ENCODE measurements at regions not wholly inside any gene's neighbourhood (a gene's known extent, or its start where the extent isn't known, plus 50 kb on each side); places are given as distances from the start of the nearest gene placed in this dataset.

- peaks cover 6% of the 10 kb centered on the region for H3K4me1 ChIP-seq (ENCODE audit: insufficient read depth, low read length, poor library complexity, severe bottlenecking)
- no peak overlapping the region for H3K27ac ChIP-seq (ENCODE audit: low read depth, low read length, poor library complexity, severe bottlenecking)
- H4K20me1 ChIP-seq (ENCODE audit: insufficient read depth, low read length) = no peaks in the 10 kb centered on the region
- no peaks in the 10 kb centered on the region for H3K79me2 ChIP-seq (ENCODE audit: insufficient read depth, low read depth, low read length)
- ChIA-PET CTCF (ENCODE audit: unreplicated experiment) (no interaction called here), POLR2A (no interaction called here)
- no peaks in the 10 kb centered on the region for H3K9me2 ChIP-seq (ENCODE audit: insufficient read depth, low read length)
- no peaks in the 10 kb centered on the region for H3K36me3 ChIP-seq (ENCODE audit: insufficient read depth, low read length)
- H3K9me3 ChIP-seq (ENCODE audit: low read length) = no peaks in the 10 kb centered on the region
- no peak overlapping the region for H3K4me2 ChIP-seq (ENCODE audit: low read length)
- DNase-seq (ENCODE audit: low spot score) = no peak
- no TSS peak for BruUV-seq (replicated peaks)
- intact Hi-C loops (cut with micrococcal nuclease; ENCODE audit: unreplicated experiment) = no loop called here
- no peak overlapping the region for H2AFZ ChIP-seq (ENCODE audit: low read length)
- H3K4me3 ChIP-seq (ENCODE audit: low read depth, low read length, poor library complexity, severe bottlenecking) = no peak overlapping the region
- TF ChIP-seq CTCF (conservative IDR thresholded peaks at IDR 0.05; ENCODE audit: low read length) (no peak), EZH2phosphoT487 (IDR thresholded peaks at IDR 0.05; ENCODE audit: borderline replicate concordance, low read depth, low read length) (no peak)
These were observed 111.1 kb downstream of the NAV1 start for GRCh38 chr1:201649761-201650622.

GRCh38 chr1:201650623-201650933 is 111.7 kb downstream of the NAV1 start:
- no TSS peak for BruUV-seq (replicated peaks)
- H3K9me2 ChIP-seq (ENCODE audit: insufficient read depth, low read length) = no peaks in the 10 kb centered on the region
- H3K4me2 ChIP-seq (ENCODE audit: low read length) = no peak overlapping the region
- DNase-seq (ENCODE audit: low spot score) = no peak
- CTCF ChIA-PET (ENCODE audit: unreplicated experiment) = no interaction called here
- peaks cover 6% of the 10 kb centered on the region for H3K4me1 ChIP-seq (ENCODE audit: insufficient read depth, low read length, poor library complexity, severe bottlenecking)
- intact Hi-C loops (cut with micrococcal nuclease; ENCODE audit: unreplicated experiment) = no loop called here
- H3K79me2 ChIP-seq (ENCODE audit: insufficient read depth, low read depth, low read length) = no peaks in the 10 kb centered on the region
- no peaks in the 10 kb centered on the region for H3K36me3 ChIP-seq (ENCODE audit: insufficient read depth, low read length)
- no peak overlapping the region for H2AFZ ChIP-seq (ENCODE audit: low read length)
- no peaks in the 10 kb centered on the region for H4K20me1 ChIP-seq (ENCODE audit: insufficient read depth, low read length)
- H3K4me3 ChIP-seq (ENCODE audit: low read depth, low read length, poor library complexity, severe bottlenecking) = no peak overlapping the region
- POLR2A ChIA-PET = interaction anchor here (1.1 kb wide), 1 partner anchor 14 kb away, joined by 4 read pairs; no protein-coding TSS in a partner anchor
- no peak overlapping the region for H3K27ac ChIP-seq (ENCODE audit: low read depth, low read length, poor library complexity, severe bottlenecking)
- TF ChIP-seq CTCF (conservative IDR thresholded peaks at IDR 0.05; ENCODE audit: low read length) (no peak), EZH2phosphoT487 (IDR thresholded peaks at IDR 0.05; ENCODE audit: borderline replicate concordance, low read depth, low read length) (no peak)
- H3K9me3 ChIP-seq (ENCODE audit: low read length) = no peaks in the 10 kb centered on the region

DNA sequence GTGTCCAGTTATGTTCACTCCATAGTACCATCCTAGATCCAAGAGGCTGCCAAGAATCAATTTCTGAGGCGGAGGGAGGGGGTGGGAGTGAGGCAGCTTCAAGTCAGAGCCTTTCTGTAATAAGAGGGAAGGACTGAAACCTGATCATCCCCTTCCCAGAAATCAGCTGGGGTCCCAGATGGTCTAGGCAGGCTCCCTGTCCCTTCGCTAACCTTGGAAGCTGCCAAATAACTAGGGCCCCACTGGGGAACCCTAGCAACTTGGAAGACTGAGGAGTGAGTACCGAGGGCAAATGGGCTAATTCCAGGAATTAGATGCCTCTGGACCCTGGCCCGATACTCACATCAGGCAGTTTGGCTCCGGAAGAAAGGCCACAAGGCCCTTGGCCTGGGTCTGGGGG is 113.3 kb downstream of the NAV1 start:
- CTCF ChIA-PET (ENCODE audit: unreplicated experiment) = no interaction called here
- no peak for DNase-seq (ENCODE audit: low spot score)
- intact Hi-C loops (cut with micrococcal nuclease; ENCODE audit: unreplicated experiment) = no loop called here

More for the DNA sequence above, 113.3 kb downstream of the NAV1 start:
- Histone ChIP-seq H3K9me2 (ENCODE audit: insufficient read depth, low read length) (no peaks in the 10 kb centered on the region), H4K20me1 (ENCODE audit: insufficient read depth, low read length) (no peaks in the 10 kb centered on the region), H3K27ac (ENCODE audit: low read depth, low read length, poor library complexity, severe bottlenecking) (no peak overlapping the region), H3K36me3 (ENCODE audit: insufficient read depth, low read length) (no peaks in the 10 kb centered on the region), H3K4me2 (ENCODE audit: low read length) (no peak overlapping the region), H3K4me1 (ENCODE audit: insufficient read depth, low read length, poor library complexity, severe bottlenecking) (peaks cover 6% of the 10 kb centered on the region), H3K4me3 (ENCODE audit: low read depth, low read length, poor library complexity, severe bottlenecking) (no peak overlapping the region), H2AFZ (ENCODE audit: low read length) (no peak overlapping the region), H3K79me2 (ENCODE audit: insufficient read depth, low read depth, low read length) (no peaks in the 10 kb centered on the region), H3K9me3 (ENCODE audit: low read length) (no peaks in the 10 kb centered on the region)
- POLR2A ChIA-PET = interaction anchor here (0.5 to 0.6 kb wide), 2 partner anchors 9 to 25 kb away, joined by 3 to 4 read pairs; no protein-coding TSS in a partner anchor
- TF ChIP-seq CTCF (conservative IDR thresholded peaks at IDR 0.05; ENCODE audit: low read length) = no peak
- no peak for TF ChIP-seq EZH2phosphoT487 (IDR thresholded peaks at IDR 0.05; ENCODE audit: borderline replicate concordance, low read depth, low read length)
- no TSS peak for BruUV-seq (replicated peaks)

Measured in OCI-LY7 (cell line).